ENCODE measurements at regions not wholly inside any gene's neighbourhood (a gene's known extent, or its start where the extent isn't known, plus 50 kb on each side); places are given as distances from the start of the nearest gene placed in this dataset.
"Not testable (repeated sequence)": the region's sequence is repeated elsewhere in the genome, so short reads cannot be mapped to it uniquely, and the experiment has no call there.

GRCh38 chr4:189505380-189505779 is 435.3 kb upstream of the FRG1 start:
- DNase-seq (ENCODE audit: low read depth), result no peak

GRCh38 chr4:189506080-189506479 is 434.6 kb upstream of the FRG1 start:
- DNase-seq (ENCODE audit: low read depth), result no peak

DNA sequence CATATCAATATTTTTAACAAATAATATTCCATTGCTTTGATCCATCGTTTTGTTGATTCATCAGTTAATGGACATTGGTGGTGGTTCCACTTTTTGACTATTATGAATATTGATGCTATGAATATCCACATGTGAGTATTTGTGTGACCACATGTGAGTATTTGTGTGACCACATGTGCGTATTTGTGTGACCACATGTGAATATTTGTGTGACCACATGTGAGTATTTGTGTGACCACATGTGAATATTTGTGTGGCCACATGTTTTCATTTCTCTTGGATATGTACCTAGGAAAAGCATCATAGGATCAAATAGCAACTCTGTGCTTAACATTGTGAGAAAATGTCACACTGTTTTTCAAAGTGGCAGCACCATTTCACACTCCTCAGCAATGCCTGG is 433.6 kb upstream of the FRG1 start:
- DNase-seq (ENCODE audit: low read depth), result no peak

- no peak for DNase-seq (ENCODE audit: low read depth)
Observed at GRCh38 chr4:189510601-189511000, 430.1 kb upstream of the FRG1 start.

GRCh38 chr4:189511581-189511980 is 429.1 kb upstream of the FRG1 start:
- DNase-seq (ENCODE audit: low read depth), result no peak

DNA sequence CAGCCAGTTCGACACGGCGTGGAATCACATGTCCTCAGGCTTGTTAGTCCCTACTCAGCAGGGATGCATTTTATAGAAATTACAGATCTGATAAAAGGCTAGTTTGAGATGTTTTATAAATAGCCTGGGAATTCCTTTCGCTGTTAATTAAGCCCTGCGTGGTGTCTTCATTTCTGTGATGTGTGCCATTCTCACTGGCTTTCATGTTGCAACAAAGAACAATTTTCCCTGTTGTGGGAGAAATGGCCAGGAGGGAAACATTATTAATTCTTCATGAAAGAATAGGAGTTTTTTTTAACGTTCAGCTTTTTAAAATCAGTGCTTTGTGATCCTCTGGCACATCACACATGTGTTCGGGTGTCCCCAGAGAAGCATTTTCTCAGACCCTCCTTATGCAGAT is 427.3 kb upstream of the FRG1 start:
- DNase-seq (ENCODE audit: low read depth), result no peak

DNA sequence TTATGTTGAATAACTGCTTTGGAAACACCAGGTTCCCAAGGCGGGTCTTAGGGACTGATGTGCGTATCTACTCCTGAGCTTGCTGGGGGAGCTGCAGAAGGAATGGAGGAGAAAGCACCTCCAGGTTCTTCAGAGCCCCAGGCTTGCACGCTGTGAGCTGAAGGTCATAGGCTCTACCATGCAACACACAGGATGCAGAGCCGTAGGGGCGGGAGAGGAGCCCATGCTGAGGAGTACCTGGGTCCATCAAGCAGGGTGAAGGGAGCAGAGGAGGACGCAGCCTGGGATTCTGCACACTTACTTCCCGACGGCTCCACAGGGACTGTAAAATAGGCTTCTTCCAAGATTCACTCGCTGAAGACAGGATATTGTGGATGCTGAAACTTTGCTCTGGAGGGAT is 426.5 kb upstream of the FRG1 start:
- DNase-seq (ENCODE audit: low read depth), result no peak

- no peak for DNase-seq (ENCODE audit: low read depth)
Observed at GRCh38 chr4:189516902-189517301, 423.8 kb upstream of the FRG1 start.

GRCh38 chr4:189519186-189519585 is 421.5 kb upstream of the FRG1 start:
- DNase-seq (ENCODE audit: low read depth), result no peak

GRCh38 chr4:189525304-189525703 is 415.4 kb upstream of the FRG1 start:
- DNase-seq (ENCODE audit: low read depth), result no peak

DNA sequence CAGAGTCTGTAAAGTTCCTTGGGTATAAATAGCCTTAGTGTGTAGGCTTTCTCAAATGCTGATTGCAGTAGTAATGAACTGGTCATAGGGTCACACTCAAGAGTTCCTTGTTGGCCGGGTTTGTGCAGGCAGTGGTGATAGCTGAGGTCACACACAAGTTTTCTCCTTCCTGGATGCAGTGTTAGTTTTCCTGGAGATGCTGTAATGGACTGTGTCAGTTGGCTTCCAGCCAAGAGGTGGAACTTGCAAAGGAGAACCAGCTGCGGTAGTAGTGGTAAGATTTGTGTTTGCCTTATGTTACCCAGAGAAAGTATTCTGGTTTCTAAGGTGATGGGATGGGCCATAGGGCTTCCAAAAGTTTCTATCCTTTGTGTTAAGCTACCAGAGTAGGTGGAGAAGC is 409.8 kb upstream of the FRG1 start:
- no peak for DNase-seq (ENCODE audit: low read depth)

DNA sequence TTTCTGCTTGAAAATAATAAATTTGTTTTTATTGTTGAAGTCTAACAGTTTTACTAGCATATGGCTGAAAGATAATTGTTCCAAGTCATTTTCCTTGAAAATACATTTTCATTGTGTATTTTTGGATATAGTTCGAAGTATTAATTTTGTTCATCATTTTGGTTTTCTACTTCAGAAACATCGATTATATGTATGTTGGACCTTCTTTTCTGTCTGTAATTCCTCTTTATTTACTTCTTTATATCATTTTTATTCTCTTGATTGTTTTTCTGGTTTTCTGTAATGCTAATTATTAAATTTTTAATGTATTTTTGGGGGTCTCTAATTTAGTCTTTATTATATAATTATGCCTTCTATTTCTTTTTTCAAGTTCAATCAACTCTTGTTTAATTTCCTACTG is 407.1 kb upstream of the FRG1 start:
- no peak for DNase-seq (ENCODE audit: low read depth)

GRCh38 chr4:189547559-189547958 is 393.1 kb upstream of the FRG1 start:
- DNase-seq (ENCODE audit: low read depth), result no peak

DNA sequence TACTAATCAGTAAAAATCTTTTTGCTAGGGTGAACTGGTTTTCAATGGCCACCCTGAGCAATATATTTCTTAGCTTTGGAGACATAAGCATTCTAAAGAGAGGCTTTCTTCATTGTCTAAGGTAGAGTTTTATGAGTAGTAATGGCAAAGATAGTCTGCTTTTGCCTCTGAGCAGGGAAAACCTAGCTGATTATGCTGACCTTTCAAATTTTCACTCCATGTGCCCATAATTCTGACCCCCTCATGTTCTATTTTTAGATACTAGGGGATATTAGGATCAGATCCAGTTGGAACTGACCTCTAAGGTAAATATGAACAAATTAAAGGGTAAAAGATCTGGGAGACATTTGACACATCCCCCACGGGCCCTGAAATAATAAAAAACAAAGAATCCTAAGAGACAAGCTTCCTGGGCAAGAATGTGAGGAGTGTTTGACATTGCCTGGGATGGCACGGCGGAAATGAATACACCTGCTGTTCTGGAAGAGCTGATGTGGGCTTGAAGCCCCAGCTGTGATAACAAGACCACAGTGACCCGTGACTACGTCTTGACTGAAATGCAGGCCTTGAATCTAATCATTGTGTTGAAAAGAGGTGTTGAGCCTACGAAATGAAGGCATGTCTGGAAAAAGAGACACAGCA is 392.1 kb upstream of the FRG1 start:
- no peak for DNase-seq (ENCODE audit: low read depth)

- not testable (repeated sequence) for DNase-seq (ENCODE audit: low read depth)
Observed at GRCh38 chr4:189551931-189552670, 388.6 kb upstream of the FRG1 start.

GRCh38 chr4:189560605-189561004 is 380.1 kb upstream of the FRG1 start:
- DNase-seq (ENCODE audit: low read depth), result not testable (repeated sequence)

DNA sequence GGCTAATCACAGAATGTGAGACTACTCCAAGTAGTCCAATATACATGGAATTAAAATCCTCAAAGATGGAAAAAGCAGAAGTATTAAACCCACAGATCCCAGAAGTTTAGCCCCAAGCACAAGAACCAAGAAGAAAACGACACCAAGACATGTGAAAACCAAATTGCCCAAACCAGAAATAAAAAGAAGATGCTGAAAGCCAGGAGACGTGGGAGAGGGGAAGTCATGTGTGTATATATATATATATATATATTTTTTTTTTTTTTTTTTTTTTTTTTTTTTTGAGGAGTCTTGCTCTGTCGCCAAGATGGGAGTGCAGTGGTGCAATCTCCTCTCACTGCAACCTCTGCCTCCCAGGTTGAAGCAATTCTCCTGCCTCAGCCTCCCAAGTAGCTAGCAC is 376.9 kb upstream of the FRG1 start:
- DNase-seq (ENCODE audit: low read depth), result not testable (repeated sequence)

DNA sequence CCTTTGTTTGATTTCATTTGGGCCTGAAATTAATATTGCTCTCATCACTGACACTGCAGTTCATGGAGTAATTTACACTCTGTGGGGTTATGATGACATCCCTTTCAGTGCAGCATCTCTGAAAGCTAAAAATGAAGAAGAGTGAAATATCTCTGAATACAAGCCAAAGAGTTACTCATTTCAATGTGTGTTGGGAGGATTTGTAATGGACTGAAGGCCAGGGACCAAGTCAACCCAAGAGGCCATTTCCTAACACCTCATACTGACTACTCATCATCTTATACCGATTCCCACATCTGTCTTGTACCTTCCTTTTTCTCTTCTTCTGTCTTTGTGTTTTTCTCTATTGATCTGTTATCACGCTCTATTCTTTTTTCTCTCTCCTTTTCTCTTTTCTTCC is 374.4 kb upstream of the FRG1 start:
- DNase-seq (ENCODE audit: low read depth), result not testable (repeated sequence)

DNA sequence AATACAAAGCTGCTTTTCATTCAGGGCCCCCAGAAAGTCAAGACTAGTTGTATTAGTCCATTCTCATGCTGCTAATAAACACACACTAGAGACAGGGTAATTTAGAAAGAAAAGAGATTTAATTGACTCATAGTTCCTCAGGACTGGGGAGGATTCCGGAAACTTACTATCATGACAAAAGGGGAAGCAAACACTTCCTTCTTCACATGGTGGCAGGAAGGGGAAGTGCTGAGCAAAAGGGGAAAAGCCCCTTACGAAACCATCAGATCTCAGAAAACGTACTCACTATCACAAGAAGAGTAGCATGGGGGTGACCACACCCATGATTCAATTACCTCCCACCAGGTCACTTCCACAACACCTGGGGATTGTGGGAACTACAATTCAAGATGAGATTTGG is 373.8 kb upstream of the FRG1 start:
- not testable (repeated sequence) for DNase-seq (ENCODE audit: low read depth)

GRCh38 chr4:189579645-189580044 is 361.0 kb upstream of the FRG1 start:
- DNase-seq (ENCODE audit: low read depth), result not testable (repeated sequence)

GRCh38 chr4:189586908-189587632 is 353.6 kb upstream of the FRG1 start:
- not testable (repeated sequence) for DNase-seq (ENCODE audit: low read depth)

DNA sequence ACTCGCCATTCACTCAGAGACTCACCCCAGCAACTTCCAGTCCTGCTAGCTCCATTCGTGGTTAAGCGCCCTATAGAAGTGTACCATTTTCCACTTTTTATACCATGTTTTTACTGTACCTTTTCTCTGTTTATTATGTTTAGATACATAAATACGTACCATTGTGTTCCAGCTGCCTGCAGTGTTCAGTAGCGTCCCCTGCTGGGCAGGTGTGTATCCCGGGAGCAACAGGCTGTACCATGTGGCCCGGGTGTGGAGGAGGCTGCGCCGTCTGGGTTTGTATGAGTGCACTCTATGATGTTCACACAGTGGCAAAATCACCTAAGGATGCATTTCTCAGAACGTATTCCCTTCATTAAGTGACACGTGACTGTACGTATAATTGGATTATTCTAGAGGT is 351.5 kb upstream of the FRG1 start:
- DNase-seq (ENCODE audit: low read depth), result not testable (repeated sequence)

- no peak for DNase-seq (ENCODE audit: low read depth)
Observed at GRCh38 chr4:189592890-189593289, 347.8 kb upstream of the FRG1 start.
